ENCODE measurements at regions not wholly inside any gene's neighbourhood (a gene's known extent, or its start where the extent isn't known, plus 50 kb on each side); places are given as distances from the start of the nearest gene placed in this dataset.

DNA sequence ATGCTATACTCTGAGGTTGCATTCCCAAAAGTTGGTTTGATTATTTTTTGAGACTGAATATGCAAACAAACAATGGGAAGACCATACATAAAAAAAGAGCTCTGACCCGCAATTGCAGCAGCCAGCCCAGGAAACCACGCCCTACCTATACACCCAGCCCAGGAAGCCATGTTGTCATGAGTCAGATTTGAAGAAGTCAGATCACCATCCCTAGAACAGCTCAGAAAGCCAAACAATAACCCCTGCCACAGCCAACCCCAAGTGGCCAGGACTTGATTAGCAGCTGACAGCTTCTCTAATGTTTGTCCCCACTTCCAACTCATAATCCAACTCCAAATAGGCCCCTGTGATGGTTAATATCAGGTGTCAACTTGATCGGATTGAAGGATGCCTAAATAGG, 621.9 kb downstream of the NPHP4 start:
- Histone ChIP-seq H3K4me1 (no peaks in the 10 kb centered on the region), H3K27me3 (peaks cover 0 to 10% of the 10 kb centered on the region in 2 donors), H3K9me3 (peaks cover 0 to 11% of the 10 kb centered on the region in 2 donors), H3K36me3 (no peaks in the 10 kb centered on the region), H3K27ac (no peak overlapping the region), H3K4me3 (no peak overlapping the region)
- intact Hi-C loops (cut with DNase I; ENCODE audit: low total_unique reads), result no loop called here
- no peak for TF ChIP-seq POLR2A (IDR thresholded peaks at IDR 0.05)
- no peak for DNase-seq (ENCODE audit: low spot score in 2 of 2)

DNA sequence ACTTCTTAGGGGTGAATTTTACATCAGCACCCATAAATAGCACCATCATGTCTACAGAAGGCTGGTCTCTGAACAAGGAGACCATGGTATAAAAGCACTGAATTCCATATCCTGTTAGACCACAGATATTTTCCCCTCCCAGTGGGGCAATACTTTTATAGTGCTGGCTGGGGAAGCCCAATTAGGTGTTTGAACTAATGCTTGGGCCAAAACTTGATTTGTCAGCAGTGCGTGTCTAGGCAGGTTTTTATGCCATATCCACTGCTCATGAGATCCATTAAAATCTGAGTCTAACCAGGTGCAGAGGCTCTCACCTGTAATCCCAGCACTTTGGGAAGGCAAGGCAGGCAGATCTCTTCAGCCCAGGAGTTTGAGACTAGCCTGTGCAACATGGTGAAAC, 623.0 kb downstream of the NPHP4 start:
- no peak for TF ChIP-seq POLR2AphosphoS5 (IDR thresholded peaks at IDR 0.05)
- no peak for TF ChIP-seq POLR2A (IDR thresholded peaks at IDR 0.05)
- no peak for TF ChIP-seq CTCF (IDR thresholded peaks at IDR 0.05)
- intact Hi-C loops (cut with DNase I; ENCODE audit: low total_unique reads), result no loop called here
- Histone ChIP-seq H3K4me1 (no peaks in the 10 kb centered on the region), H3K4me3 (no peak overlapping the region), H3K9me3 (peaks cover 0 to 11% of the 10 kb centered on the region in 2 donors), H3K27ac (no peak overlapping the region), H3K36me3 (no peaks in the 10 kb centered on the region), H3K27me3 (peaks cover 0 to 16% of the 10 kb centered on the region in 2 donors)
- no peak for DNase-seq (ENCODE audit: low spot score in 2 of 2)

DNA sequence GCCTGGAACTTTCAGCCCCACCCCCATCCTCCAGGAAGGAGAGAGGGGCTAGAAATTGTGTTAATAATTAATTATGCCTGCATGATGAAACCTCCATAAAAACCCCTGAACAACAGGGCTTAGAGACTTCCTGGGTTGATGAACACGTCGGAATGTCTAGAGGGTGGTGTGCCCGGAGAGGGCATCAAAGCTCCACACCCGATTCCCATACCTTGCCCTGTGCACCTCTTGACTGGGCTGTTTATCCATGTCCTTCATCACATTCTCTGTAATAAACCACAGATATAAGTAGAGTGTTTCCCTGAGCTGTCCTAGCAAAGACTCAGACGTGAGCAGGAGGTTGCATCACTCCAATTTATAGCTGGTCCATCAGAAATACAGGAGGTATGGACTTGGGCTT, 624.0 kb downstream of the NPHP4 start:
- no peak overlapping the region for H3K4me3 ChIP-seq
- H3K9me3 ChIP-seq, result peaks cover 0 to 1% of the 10 kb centered on the region in 2 donors
- no peaks in the 10 kb centered on the region for H3K36me3 ChIP-seq
- DNase-seq (ENCODE audit: low spot score in 2 of 2), result no peak
- intact Hi-C loops (cut with DNase I; ENCODE audit: low total_unique reads), result no loop called here
- H3K27ac ChIP-seq, result no peak overlapping the region
- peaks cover 0 to 24% of the 10 kb centered on the region in 2 donors for H3K27me3 ChIP-seq
- no peaks in the 10 kb centered on the region for H3K4me1 ChIP-seq
- no peak for TF ChIP-seq CTCF (IDR thresholded peaks at IDR 0.05)
- TF ChIP-seq POLR2A (IDR thresholded peaks at IDR 0.05), result no peak
- no peak for TF ChIP-seq POLR2AphosphoS5 (IDR thresholded peaks at IDR 0.05)

DNA sequence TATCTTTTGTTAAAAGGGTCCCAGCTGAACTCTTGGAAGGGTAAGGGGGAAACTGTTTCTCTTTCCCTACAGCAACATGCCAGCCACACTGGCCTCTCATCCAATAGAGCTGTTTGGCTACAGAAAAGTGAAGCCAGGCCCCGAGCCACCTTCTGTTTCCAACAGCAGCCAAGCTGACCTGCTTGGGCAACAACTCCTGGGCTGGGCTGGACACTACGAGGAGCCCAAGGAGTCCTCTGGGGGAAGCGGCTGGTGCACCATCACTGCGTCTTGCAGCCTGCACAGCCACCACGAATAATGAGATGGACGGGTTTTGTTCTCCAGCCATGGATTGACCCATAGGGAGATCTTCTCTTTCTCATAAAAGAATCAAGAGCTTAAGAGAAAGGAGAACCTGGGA, 624.9 kb downstream of the NPHP4 start:
- no peak overlapping the region for H3K27ac ChIP-seq
- H3K36me3 ChIP-seq, result no peaks in the 10 kb centered on the region
- H3K9me3 ChIP-seq, result no peaks in the 10 kb centered on the region
- no peak overlapping the region for H3K4me3 ChIP-seq
- DNase-seq (ENCODE audit: low spot score in 2 of 2), result no peak
- peaks cover 0 to 30% of the 10 kb centered on the region in 2 donors for H3K27me3 ChIP-seq
- no peak for TF ChIP-seq POLR2A (IDR thresholded peaks at IDR 0.05)
- no peak for TF ChIP-seq CTCF (IDR thresholded peaks at IDR 0.05)
- no peak for TF ChIP-seq POLR2AphosphoS5 (IDR thresholded peaks at IDR 0.05)
- intact Hi-C loops (cut with DNase I; ENCODE audit: low total_unique reads), result no loop called here
- no peaks in the 10 kb centered on the region for H3K4me1 ChIP-seq

DNA sequence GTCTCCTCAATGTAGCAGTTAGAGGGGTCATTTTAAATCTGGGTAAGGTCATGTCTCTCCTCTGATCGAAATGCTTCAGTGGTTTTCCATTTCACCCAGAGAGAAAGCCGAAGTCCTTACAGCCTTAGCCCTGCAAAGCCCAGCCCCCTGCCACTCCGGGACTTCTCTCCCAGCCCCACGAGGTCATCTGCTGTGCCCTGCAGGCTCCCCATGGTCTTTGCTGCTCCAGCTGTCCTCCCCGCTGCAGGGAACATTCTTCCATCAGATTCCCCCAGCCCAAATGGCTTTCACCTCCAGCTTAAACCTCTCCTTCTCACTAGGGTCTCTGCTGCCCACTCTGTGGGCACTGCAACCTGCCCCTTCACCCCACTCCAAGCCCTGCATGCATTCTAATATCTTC, 626.5 kb downstream of the NPHP4 start:
- H3K27me3 ChIP-seq, result peaks cover 0 to 30% of the 10 kb centered on the region in 2 donors
- intact Hi-C loops (cut with DNase I; ENCODE audit: low total_unique reads), result no loop called here
- no peaks in the 10 kb centered on the region for H3K4me1 ChIP-seq
- H3K36me3 ChIP-seq, result no peaks in the 10 kb centered on the region
- DNase-seq (ENCODE audit: low spot score in 2 of 2), result no peak
- H3K27ac ChIP-seq, result no peak overlapping the region
- H3K4me3 ChIP-seq, result no peak overlapping the region
- no peak for TF ChIP-seq CTCF (IDR thresholded peaks at IDR 0.05)
- no peaks in the 10 kb centered on the region for H3K9me3 ChIP-seq

- H3K27ac ChIP-seq, result no peak overlapping the region
- no peaks in the 10 kb centered on the region for H3K9me3 ChIP-seq
- intact Hi-C loops (cut with DNase I; ENCODE audit: low total_unique reads), result no loop called here
- H3K36me3 ChIP-seq, result no peaks in the 10 kb centered on the region
- H3K4me1 ChIP-seq, result no peaks in the 10 kb centered on the region
- no peak for TF ChIP-seq POLR2AphosphoS5 (IDR thresholded peaks at IDR 0.05)
- no peak for TF ChIP-seq CTCF (IDR thresholded peaks at IDR 0.05)
- no peak for DNase-seq (ENCODE audit: low spot score in 2 of 2)
- no peak overlapping the region for H3K4me3 ChIP-seq
- H3K27me3 ChIP-seq, result peaks cover 0 to 30% of the 10 kb centered on the region in 2 donors
Observed at GRCh38 chr1:5364591-5364990, 627.6 kb downstream of the NPHP4 start.

Measured in breast epithelium (tissue), 4 donors.